HG03064 (cell line): ENCODE measurements at regions not wholly inside any gene's neighbourhood (a gene's known extent, or its start where the extent isn't known, plus 50 kb on each side); places are given as distances from the start of the nearest gene placed in this dataset.
"Not testable (repeated sequence)": the region's sequence is repeated elsewhere in the genome, so short reads cannot be mapped to it uniquely, and the experiment has no call there.

ENCODE experiments used
- ATAC-seq: cut with Tn5 transposase; IDR thresholded peaks from one replicate; pipeline ENCODE4 v1.9.1; 2021; ENCODE audit warnings: low read depth; ENCODE audit not compliant: unreplicated experiment

GRCh38 chr5:106307265-106307664 lies 1363.5 kb downstream of the EFNA5 start:
- ATAC-seq: no peak

- no peak for ATAC-seq
These were observed 1364.3 kb downstream of the EFNA5 start for GRCh38 chr5:106306313-106307028.

GRCh38 chr5:106303911-106304310 lies 1366.8 kb downstream of the EFNA5 start:
- ATAC-seq: no peak

GRCh38 chr5:106292654-106293053 lies 1378.1 kb downstream of the EFNA5 start:
- ATAC-seq: no peak

GRCh38 chr5:106290841-106291240 lies 1379.9 kb downstream of the EFNA5 start:
- no peak for ATAC-seq

GRCh38 chr5:106288979-106289378 lies 1381.8 kb downstream of the EFNA5 start:
- ATAC-seq: no peak

GRCh38 chr5:106277540-106278096 lies 1393.1 kb downstream of the EFNA5 start:
- ATAC-seq: no peak

GRCh38 chr5:106269252-106269843 lies 1401.4 kb downstream of the EFNA5 start:
- no peak for ATAC-seq

GRCh38 chr5:106267256-106267655 lies 1403.5 kb downstream of the EFNA5 start:
- no peak for ATAC-seq

- no peak for ATAC-seq
These were observed 1408.3 kb downstream of the EFNA5 start for GRCh38 chr5:106262395-106262794.

GRCh38 chr5:106259431-106260090 lies 1411.2 kb downstream of the EFNA5 start:
- not testable (repeated sequence) for ATAC-seq

GRCh38 chr5:106258591-106259125 lies 1412.1 kb downstream of the EFNA5 start:
- no peak for ATAC-seq

GRCh38 chr5:106254784-106255183 lies 1416.0 kb downstream of the EFNA5 start:
- no peak for ATAC-seq

- not testable (repeated sequence) for ATAC-seq
These were observed 1424.5 kb downstream of the EFNA5 start for GRCh38 chr5:106246044-106246745.

- no peak for ATAC-seq
These were observed 1429.3 kb downstream of the EFNA5 start for GRCh38 chr5:106241409-106241808.

- ATAC-seq: no peak
These were observed 1464.7 kb downstream of the EFNA5 start for GRCh38 chr5:106205916-106206571.

GRCh38 chr5:106202035-106202434 lies 1468.7 kb downstream of the EFNA5 start:
- no peak for ATAC-seq

- ATAC-seq: no peak
These were observed 1469.8 kb downstream of the EFNA5 start for GRCh38 chr5:106200971-106201370.

GRCh38 chr5:106195679-106196474 lies 1474.9 kb downstream of the EFNA5 start:
- no peak for ATAC-seq
